Activated CD4-positive, CD25-positive, alpha-beta regulatory T cell treated with anti-CD3 and anti-CD28 coated beads, Interleukin-2, amount 50 U/mL, for 16 hours (primary cell): ENCODE measurements at regions not wholly inside any gene's neighbourhood (a gene's known extent, or its start where the extent isn't known, plus 50 kb on each side); places are given as distances from the start of the nearest gene placed in this dataset.
"Not testable (repeated sequence)": the region's sequence is repeated elsewhere in the genome, so short reads cannot be mapped to it uniquely, and the experiment has no call there.

Experiments used
- DNase-seq: peaks from one replicate; pipeline ENCODE4 v3.0.0-alpha.2; 2020; ENCODE audit warnings: low read depth, low spot score

DNA sequence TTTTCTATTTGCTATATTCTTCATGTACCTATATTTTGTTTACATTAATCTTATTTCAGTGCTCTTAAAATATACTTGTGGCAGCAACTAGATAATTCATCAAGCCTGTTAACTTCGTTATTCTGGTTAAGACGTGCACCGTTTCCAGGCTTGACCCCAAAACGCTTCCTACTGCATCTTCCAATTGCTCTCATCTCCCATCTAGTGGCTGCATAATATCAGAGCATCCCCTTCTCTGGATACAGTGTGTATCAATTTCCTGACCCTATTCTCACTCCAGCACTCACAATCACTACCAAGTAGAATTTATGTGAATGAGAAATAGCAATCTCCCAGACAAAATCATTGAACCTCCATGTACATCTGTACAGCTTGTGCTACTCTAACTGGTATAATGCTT is 1280.3 kb upstream of the B3GALT2 start:
- no peak for DNase-seq

DNA sequence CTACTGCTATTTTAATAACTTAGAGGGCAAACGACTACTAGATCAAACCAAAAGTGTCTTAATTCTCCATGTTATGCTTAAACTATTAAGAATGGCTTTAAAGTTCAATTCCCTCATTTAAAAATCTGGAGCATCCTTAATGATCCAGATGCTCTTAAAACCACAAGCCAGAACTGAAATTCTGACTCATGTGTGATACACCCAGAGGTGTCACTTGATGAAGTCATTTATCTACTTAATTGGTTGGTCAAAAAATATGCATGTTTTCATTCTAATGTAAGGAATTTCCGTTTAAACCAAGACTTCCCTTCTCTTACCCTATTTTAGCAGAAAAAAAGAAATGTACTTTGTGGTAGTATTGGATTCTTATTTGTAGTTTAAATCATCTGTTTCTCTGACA is 1261.2 kb upstream of the B3GALT2 start:
- DNase-seq = no peak

DNA sequence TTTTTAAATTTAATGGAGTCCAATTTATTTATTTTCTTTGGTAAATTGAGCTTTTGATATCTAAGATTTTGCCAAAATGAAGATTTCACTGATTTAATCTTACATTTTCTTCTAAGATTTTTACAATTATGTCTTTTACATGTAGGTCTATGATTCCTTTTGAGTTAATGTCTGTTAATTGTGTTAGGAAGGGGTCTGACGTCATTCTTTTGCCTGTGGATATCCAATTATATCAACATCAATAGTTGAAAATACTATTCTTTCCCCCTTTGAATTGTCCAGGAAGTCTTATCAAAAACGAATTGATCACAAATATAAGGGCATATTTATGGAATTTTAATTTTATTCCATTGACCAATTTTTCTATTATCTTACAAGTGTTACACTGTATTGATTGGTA is 1258.8 kb upstream of the B3GALT2 start:
- DNase-seq = no peak

DNA sequence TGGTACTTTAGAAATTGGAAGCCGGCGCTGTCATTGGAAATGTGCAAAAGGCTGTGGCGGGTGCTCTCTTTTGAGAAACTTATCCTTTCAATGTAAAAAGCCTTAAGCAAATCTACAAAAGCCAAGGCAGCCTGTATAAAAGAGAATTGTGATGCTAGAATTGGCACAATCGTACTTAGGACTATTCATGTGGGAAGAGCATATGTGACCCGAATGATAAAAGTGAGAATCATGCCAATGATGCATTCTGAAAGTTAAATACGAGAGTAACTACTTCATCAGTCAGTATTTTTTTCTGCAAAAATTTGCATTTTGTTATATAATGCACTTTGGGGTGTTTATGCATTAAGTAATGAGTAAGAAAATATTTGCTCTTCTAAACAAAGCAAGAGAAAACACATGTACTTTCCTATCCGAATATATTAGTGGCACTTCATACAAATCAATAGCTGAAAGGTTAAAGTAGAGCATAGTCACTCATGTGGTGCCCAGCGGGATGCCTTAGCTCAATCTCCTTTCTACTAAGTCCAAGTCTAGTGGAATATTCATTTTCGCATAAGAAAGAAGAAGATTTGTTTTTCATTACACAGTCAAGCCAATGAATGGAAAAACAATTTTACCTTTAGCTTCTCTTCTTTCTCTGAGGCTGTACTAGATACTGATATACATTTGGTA is 1256.6 kb upstream of the B3GALT2 start:
- no peak for DNase-seq

DNA sequence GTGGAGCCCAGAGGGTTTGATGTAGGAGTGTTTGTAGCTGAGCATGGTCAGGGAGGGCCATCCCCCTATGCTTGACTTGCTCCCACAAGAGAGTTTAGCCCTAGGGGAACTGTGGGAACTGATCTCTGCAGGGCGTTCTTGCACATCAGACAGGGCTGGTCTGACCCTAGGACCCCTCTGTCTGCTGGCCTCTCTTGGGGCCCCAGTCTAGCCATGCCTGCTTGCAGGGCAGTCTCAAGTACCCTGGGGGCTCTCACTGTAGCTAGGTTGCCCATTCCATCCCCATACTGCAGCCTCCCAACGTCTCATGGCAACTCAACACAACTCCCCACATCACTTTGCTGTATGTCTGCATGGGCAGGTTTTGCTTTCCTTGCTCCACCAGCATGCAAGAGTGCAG is 1250.7 kb upstream of the B3GALT2 start:
- DNase-seq = no peak

DNA sequence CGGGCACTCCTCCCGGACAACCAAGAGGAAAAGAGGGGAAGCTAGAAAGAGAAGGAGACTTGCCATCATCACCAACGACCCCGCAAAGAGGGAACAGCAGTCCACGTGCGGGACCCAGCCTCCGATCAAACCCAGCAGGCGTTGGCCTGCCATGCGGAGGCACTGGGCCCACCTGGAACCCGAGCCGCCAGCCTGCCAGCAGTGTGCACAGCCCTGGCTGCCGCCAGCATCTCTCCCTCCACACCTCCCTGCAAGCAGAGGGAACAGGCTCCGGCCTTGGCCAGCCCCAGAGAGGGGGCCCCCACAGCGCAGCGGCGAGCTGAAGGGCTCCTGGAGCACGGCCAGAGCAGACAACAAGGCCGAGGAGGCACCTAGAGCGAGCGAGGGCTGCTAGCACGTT is 1244.7 kb upstream of the B3GALT2 start:
- no peak for DNase-seq

DNA sequence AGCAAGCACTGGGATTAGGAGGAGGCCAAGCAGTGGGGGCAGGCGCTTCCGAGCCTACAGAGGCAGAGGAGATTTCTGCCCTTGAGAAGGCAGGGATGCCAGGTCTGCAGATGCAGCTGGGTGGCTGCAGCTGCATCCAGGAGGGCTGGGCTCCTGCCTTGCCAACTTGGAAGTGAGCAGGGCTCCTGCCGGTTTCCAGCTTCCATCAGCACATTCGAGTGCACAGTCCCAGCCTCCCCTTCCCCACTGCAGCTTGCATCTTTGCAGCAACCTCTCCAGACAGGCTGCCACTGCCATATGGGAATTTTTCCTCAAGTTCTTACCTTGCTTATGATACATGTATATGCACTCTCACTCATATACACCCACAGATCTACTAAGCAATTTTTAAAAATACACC is 1234.3 kb upstream of the B3GALT2 start:
- no peak for DNase-seq

DNA sequence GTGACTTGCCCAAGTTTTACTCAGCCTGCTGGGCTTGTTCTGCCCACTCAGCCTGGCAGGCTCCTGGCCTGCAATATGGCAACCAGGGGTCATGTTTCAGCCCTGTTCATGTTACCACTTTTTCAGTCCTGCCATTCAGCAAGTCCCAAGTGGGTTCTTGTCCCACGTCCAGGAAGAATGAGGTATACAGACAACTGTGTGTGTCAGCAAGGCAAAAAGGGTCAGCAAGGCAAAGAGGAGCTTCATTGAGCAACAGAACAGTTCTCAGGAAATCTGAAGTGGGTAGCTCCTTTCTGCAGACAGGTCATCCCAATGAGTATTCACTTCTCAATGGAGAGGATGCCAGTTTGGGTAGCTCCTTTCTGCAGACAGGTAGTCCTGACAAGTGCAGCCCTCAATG is 1233.3 kb upstream of the B3GALT2 start:
- no peak for DNase-seq

DNA sequence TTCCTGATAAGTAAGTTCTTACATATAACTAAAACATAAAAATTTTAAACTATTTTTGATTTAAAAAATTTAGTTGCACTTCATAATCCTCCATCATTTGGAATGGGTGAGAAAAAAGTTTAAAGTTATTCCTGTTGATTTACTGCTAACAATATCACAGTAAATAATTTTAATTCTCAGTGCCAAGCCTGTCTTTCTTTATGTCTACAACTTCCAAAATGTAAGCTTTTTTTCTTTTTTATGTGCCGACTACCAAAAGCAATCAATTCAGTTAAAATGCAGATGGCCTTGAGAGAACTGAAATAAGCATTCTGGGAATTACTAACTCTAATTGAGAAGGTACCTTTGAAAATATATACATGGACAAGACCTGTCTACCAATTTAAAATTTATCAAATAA is 1224.3 kb upstream of the B3GALT2 start:
- no peak for DNase-seq

DNA sequence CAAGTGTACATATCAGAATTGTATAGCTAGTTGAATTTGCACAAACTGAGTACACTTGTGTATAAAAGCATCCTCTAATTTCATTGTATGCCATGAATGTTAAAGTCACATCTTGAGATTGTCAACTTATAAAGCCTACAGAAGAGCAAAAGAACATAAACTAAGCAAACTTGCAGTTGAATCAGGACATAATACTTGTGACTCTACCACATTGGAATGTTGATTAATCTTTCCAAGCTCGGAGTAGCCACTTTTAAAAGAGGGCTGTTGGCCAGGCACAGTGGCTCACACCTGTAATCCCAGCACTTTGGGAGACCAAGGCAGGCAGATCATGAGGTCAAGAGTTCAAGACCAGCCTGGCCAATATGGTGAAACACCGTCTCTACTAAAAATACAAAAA is 1220.8 kb upstream of the B3GALT2 start:
- not testable (repeated sequence) for DNase-seq

DNA sequence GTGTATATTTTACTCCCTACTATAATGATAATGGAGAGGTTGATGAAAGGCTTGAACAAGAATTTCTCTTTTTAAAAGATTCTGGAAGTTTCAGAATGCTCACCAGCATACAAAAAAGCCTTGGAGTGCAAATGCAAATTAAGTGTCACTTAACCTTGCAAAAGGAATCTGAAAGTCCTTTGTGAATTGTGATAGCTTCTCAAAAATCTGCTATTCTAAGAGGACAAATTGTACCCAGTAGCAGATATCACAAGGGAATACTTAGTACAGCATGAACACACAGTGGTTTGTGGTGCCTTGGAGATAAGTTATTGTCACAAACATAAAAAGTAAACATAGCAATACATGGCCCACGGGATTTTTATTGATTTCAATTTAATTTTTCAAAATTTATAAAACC is 1208.3 kb upstream of the B3GALT2 start:
- DNase-seq = no peak

DNA sequence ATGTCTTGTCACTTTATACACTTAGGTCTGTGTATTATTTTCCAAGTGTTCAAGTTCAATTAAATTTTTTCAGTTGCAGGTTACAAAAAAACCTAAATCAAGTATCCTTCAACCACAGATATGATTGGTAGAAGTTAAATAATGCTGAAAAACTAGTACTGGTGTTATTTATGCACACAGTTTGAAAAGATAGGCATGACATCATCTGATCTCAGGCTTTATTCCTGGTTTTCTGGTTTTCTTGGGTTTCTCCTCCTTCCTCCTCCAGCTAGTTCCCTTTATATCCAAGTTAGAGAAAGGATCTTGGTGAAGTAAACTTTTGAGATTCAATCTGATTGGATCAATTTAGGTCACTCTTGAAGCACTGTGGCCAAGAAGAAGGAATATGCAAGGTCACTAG is 1201.1 kb upstream of the B3GALT2 start:
- DNase-seq = no peak

DNA sequence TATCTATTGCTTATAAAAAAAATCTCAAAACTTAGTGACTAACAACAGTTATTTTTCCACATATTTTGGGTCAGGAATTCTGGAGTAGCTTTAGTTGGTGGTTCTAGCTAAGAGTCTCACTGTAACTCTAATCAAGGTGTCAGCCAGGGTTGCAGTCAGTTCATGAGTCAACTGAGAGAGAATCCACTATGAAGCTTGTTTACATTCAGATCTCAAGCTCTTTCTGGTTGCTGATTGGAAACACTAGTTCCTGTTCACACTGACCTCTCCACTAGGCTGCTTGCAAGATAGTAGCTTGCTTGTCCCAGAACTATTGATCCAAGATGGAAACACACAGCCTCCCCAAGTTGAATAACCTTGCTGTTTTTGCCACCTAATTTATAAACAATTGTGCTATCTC is 1192.1 kb upstream of the B3GALT2 start:
- no peak for DNase-seq

DNA sequence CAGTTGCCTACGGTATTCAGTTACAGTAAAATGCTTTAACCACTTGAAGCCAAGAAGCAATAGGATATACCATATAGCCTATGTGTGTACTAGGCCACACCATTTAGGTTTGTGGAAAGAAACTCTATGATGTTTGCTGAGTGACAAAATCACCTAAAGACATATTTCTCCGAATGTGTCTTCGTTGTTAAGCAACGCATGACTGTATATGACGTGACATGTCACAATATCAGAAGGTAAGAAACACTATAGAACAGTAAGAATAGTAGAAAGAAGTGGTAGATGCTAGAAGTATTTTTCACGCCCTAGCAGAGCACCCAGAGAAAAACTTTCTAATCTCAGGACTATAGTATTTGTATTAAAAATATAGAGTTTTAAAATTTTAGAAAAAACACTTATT is 1188.2 kb upstream of the B3GALT2 start:
- DNase-seq = no peak

DNA sequence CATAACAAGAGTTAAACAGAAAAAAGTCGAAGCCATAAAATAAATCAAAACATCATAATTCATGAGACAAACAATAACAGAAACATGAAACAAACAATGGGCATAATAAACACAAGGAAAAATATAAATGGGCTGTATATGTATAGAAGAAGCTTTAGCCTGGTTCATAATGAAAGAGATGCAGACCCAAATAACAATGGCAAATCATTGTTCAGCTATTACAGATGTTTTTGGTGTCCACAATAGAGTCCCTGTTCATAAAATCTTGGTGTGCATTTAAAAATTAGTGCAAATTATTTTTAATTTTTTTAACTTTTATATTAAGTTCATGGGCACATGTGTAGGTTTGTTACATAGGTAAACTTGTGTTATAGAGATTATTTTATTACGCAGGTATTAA is 1185.9 kb upstream of the B3GALT2 start:
- DNase-seq = no peak

DNA sequence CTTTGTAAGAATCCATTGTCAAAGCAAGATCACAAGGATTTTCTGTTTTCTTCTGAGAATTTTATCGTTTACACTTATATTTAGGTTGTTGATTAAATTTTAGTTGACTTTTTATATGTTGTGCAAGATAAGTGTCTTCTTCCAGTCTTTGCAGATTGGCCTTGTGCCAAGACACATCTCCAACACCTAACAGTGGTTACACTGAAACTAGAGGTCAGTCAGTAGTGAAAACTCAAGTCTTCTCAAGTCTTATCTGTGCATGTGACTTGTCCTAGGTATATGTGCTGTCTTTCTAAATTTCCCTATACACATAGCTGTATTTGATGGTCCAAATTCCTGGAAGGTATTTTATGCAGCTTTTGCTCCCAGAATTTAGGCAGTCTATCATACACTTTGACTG is 1183.2 kb upstream of the B3GALT2 start:
- DNase-seq = no peak

DNA sequence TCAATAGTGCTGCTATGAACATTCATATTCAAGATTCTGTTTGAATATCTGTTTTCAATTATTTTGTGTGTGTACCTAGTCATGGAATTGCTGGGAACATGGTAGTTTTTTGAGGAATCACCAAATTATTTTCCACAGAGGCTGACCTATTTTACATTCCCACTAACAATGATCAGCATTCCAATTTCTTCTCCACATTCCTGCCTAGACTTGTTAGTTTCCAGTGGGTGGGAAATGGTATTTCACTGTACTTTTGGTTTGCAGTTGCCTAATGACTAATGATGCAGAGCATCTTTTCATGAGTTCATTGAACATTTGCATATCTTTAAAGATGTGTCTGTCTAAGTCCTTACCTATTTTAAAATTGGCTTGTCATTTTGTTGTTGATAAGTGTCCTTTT is 1182.6 kb upstream of the B3GALT2 start:
- DNase-seq = no peak

DNA sequence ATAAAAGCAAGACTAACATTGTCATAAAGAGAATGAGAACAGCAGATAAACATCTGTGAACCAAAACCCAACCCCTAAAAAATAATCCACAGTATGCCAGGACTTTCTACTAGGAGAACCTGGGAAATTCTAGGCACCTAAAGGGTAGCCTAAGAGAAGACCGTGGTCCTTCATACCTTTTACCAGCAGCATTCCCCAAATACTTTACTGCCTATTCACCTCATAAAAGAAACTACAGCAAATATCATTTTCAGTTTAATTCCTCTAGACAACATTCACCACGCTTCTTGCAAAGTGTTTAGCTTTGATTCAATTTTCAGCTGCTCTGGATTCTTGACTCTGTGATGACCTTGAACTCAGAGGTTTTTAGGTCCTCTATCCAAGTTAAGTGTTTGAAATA is 1180.7 kb upstream of the B3GALT2 start:
- no peak for DNase-seq

DNA sequence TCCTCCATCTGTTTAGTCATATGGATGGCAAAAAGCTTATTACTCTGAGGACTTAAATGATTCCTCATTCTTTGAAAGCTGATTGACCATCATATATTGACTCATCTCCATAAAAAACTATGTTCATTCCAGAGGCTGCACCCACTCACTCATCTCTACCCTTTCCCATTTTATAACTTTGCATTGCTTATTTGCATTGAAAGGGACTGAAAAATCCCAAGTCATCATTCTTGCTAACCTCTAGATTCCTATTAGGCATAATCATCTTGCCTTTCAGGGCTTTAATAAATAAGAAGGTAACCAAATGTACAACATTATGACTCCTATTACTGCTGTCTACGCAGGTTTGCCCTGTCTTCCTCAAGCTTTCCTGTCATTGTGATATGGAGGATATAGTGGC is 1180.3 kb upstream of the B3GALT2 start:
- no peak for DNase-seq

DNA sequence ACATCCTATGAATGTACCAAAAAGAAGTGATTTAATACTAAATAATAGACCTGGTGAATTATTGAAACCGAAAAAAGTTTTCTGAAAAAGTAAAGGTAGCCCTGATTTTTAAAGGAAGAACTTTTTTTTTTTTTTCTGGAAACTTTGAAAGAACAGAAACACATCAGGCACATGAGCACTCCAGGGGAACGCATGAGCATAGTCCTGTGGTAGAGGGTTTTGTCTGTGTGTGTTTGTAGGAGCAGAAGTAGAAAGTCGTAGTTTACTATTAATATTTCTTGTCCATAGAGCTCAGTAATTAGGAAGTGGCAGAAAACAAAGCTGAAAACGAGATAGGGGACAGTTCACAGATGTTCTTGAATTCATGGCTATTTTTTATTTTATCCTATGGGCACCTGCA is 1175.9 kb upstream of the B3GALT2 start:
- DNase-seq = no peak

DNA sequence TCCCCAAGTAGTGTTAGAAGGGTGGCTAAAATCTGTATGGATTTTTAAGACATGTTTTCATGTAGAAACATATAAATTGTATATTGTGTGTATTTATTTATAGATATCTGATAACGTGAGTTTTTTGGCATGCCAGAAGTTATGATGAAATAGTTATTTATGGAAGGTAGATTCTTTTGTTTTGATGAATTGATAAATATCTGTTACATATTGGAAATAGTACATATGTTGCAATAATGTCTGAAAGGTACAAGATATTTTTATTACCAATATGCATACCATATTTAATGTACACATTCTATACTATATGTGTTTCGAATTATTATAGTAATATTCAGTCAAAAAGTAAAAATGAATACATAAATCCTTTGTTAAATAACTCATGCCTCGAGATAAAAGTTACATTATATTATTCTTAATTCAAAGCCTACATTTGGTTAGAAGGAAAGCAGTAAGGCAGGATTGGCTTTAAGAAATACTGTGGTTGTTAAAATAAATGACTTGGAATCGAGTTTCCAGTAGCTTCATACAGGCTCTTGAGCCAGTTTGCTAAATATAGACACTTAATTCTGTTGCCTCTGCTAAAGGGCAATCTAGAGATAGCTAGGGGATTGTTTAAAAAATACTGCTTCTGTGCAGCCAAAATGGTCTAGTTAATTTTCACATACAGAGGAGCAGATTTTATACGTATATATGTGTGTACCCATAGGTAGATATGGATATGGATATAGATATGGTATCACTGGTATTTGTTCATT is 1175.1 kb upstream of the B3GALT2 start:
- DNase-seq = no peak

DNA sequence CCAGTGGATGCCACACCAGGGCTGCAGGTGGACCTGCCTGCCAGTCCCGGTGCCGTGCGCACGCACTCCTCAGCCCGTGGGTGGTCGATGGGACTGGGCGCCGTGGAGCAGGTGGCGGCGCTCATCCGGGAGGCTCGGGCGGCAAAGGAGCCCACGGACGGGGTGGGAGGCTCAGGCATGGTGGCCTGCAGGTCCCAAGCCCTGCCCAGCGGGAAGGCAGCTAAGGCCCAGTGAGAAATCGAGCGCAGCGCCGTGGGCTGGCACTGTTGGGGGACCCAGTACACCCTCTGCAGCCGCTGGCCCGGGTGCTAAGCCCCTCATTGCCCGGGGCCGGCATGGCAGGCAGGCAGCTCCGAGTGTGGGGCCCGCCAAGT is 1171.8 kb upstream of the B3GALT2 start:
- no peak for DNase-seq

DNA sequence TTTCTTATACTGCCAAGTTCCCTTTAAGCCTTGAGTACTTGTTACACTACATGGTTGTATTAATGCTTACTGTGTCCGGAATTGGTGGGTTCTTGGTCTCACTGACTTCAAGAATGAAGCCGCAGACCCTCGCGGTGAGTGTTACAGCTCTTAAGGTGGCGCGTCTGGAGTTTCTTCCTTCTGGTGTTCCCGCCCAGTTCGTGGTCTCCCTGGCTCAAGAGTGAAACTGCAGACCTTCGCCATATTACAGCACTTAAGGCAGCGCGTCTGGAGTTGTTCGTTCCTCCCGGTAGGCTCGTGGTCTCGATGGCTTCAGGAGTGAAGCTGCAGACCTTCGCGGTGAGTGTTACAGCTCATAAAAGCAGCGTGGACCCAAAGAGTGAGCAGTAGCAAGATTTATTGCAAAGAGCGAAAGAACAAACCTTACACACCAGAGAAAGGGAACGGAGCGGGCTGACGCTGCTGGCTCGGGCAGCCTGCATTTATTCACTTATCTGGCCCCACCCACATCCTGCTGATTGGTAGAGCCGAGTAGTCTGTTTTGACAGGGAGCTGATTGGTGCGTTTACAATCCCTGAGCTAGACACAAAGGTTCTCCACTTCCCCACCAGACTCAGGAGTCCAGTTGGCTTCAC is 1171.3 kb upstream of the B3GALT2 start:
- DNase-seq = not testable (repeated sequence)
